Ammon's horn (tissue), 1 donor: ENCODE measurements at regions not wholly inside any gene's neighbourhood (a gene's known extent, or its start where the extent isn't known, plus 50 kb on each side); places are given as distances from the start of the nearest gene placed in this dataset.

Source experiments
- DNase-seq: peaks from one replicate; pipeline ENCODE4 v3.0.0-alpha.2; 2016; ENCODE audit warnings: low spot score

DNA sequence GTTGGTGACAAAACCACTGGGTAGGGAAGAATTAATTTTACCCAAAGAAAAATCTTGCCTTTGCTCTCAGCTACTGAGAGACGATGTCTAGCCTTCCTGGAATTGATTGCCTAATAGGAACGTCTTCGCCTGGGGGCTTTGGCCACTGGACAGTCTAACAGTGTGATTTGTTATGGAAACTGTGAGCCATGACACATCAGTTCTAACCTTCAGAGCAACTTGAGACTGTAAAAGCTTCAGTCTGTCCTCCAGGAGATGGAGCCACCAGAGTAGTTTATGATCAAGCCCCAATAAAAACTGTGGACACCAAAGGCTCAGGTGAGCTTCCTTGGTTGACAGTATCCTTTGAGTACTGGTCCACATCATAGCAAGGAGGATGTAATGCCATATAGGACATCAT lies 235.8 kb upstream of the TMCO5A start:
- no peak for DNase-seq

DNA sequence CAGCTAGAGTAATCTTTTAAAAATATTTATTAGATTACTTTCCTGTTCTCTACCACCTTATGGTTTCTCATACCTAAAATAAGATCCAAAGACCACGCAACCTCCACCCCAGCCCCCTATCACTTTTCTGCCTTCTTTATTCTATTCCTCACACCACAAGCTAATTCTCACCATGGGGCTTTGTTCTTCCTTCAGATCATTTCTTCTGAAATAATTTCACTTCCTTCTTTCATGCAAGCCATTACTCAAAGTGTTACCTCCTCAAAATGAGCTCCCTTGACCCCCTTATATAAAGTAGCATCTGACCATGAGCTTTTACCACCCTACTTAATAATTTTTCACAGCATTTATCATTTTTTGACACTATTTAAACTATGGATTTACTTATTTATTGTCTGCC lies 233.2 kb upstream of the TMCO5A start:
- DNase-seq, result no peak

DNA sequence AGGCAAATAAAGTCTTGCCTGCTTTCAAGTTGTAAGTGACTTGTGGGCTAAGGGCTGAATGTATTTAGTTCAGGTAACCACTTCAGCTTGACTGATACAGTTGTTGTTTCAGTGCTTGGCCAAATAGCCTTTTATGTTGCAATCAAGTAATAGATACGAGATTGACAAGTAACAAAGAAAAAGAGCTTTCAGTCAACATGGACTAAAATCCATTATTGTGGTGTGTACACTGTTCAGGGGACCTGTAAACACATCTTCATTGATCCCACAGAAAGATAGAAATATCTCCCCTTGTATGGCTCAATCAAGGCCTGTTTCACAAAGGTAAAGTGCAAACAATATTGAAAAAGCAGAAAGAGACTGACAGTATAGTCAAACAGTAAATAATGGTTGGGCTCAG lies 224.8 kb upstream of the TMCO5A start:
- DNase-seq, result no peak

DNA sequence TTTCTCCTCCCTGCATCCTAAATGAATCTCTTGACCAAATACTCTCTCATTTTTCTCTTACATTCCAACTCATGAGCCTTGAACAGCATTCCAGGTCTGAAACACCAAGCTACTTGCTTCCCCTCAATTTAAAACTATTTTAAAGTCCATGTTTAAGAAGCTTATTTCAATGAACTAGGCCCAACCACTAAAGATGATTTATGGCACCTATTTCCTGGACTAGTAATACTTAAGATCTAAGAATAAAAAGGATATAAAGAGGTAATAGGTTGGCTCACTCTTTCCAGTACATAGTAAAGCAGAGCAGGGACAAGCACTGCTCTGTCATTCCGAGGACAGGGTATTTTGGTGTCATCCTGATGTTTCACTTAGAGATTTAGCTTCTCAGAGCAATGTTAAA lies 219.3 kb upstream of the TMCO5A start:
- no peak for DNase-seq

DNA sequence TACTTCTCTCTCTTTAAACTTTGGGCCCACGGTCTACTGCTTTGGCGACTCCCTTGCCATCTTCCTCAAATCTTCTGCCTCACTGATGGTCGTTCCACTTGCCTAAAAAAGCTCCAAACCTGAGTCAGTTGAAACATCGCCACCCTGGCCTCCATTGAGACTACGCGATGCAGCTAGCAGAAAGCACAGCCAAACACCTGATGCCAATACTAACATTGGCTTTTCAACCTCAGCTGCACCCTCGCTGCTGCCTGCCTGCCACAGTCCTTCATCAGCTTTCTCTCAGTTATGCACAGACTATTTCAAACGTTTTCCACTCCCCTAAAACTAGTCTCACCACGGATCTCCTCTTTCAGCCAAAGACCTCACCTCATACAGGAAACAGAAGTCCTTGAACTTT lies 214.2 kb upstream of the TMCO5A start:
- no peak for DNase-seq

DNA sequence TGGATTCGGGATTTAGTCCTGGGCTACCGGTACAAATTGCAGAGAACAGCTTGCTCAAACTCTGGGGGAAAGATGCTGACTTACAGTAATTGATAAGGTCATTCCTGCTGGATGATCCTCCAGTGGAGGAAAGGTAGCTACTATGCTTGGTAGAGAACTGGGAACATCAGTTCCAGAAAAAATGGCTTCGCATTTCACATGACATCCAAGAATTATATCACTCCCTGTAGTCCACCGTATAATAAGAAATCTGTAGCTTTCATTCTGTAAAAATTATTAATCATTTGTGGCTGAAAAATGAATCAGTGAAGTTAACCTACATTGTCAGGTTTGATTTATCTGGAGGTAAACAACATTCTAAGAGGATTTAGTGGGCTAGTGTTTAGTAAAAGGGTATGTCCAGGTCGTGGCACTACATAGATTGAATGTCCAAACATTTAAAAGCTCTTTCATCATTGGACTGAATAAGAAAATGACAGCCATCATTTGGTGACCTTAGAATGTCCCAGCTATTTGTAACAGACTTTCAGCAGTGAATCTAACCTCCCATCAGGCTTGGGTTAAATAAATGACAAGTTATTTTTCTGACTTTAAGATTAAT lies 203.2 kb upstream of the TMCO5A start:
- DNase-seq, result no peak

DNA sequence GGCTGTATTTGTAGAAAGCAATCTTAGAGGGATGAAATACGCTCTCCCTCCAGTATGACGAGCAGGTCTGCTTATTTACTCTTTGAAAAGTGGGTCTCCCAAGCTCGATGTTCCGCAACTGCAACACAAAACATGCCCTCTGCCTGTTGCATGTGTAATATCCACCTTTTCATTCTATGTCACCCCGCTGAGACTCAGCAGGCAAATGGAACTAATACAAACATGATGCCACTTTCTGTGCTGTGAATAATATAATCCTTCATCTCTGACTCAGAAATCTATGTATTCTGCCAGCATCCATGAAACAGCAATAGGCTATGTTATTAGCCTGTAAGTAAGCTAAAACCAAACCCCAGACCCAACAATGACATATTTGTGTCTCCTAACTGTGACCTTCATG lies 200.8 kb upstream of the TMCO5A start:
- DNase-seq, result no peak

DNA sequence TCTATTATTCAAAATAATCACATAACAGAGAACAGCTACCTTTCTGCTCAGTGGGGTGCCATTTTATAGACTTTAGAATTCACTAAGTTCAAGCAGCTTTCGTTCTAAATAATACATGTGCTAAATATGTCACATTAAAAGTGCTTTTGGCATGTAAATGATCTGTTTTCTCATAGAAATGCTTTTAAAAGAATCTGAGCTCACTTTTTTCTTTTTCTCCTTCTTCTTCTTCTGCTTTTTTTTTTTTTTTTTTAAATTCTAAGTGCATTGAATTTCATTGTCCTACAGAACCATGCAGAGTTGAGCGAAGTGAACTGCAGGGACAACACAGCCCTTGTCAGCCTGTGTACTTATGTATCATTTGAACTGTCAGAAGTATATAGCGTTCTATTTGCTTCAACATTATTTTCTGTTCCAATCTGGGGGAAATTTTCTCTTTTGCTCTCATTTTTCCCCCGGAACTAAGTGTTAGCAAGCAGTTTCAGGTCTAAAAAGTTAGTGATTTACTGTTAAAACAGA lies 193.8 kb upstream of the TMCO5A start:
- no peak for DNase-seq

DNA sequence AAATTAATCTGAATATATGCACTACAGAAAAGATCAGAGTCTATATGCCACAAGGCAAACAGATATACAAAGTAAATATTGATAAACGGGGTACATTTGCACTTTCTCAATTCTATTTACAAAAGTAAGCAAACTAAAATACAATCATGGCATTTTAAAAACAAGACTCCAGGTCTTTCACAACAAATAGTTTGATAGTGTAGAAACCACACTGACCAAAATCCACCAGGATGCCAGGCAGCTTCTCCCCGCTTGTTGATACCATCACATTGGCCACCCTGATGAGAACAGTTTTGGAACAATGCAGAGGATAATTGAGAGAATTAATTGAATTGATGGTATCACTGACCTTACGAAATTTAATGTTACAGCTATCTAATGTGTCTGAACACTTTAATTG lies 190.6 kb upstream of the TMCO5A start:
- no peak for DNase-seq

DNA sequence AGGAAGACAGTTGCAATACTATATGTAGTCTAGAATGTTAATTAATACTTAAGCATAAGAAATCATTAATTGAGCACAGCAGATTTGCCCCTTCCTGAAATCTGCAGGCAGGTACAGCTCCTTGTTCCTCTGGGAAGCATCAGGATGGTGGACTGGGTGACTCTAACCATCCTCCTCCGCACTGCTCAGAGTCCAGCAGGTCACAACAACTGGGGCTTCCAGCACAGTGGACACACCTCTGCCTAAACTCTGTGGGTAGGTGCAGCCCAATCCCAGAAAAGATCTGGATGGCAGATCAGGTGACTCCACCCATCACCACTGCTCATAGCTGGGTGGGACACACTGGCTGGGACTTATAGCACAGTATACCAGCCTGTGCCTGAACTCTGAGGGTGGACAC lies 189.9 kb upstream of the TMCO5A start:
- no peak for DNase-seq

DNA sequence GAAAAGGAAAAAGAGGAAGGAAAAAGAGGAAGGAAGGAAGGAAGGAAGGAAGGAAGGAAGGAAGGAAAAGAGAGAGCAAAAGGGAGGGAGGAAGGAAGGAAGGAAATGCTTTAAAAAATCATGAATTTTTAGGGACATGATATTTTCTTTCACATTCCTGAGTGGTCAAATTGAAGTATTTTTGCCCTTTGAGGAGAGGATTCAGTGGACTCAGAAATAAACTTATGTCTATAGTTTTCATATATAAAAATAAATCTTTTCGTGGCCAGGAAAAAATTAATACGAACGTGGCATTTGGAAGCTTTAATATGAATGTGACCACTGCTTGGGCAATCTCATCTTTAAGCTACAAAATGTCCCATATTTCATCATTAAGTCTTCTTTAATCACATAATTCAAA lies 183.0 kb upstream of the TMCO5A start:
- DNase-seq, result no peak

DNA sequence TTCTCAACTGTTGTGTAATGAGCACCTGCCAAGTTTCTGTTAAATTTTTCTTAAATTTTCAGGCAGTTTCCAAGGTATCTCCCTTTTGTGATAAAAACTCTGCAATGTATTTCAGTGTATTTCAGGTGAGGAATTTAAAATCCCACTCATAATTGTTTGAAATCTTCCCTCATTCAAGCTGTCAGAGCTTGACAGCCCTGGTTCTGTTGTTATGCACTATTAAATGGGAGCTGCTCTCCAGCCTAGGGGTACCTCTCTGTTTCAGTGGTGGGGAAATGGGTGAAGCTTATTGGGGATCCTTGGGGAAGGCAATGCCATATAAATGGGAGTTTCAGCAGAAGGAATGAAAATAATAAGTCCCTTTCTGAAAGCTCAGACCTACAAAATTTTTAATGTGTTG lies 178.0 kb upstream of the TMCO5A start:
- no peak for DNase-seq

DNA sequence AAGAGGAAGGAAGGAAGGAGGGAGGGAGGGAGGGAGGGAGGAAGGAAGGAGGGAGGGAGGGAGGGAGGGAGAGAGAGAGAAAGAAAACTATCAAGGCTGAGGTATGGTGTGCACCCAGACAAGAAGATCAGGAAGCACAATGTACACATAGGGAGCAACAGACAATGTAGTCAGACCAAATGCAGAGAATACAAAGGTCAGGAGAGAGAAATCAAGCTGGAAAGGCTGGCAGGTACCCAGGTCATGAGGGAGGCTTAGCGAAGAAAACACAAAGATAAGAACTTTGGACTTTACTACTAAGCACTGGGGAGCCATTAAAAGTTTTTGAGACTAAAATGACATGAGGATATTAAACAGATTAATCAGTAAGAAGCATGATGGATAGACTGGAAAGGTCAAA lies 176.0 kb upstream of the TMCO5A start:
- DNase-seq, result no peak

DNA sequence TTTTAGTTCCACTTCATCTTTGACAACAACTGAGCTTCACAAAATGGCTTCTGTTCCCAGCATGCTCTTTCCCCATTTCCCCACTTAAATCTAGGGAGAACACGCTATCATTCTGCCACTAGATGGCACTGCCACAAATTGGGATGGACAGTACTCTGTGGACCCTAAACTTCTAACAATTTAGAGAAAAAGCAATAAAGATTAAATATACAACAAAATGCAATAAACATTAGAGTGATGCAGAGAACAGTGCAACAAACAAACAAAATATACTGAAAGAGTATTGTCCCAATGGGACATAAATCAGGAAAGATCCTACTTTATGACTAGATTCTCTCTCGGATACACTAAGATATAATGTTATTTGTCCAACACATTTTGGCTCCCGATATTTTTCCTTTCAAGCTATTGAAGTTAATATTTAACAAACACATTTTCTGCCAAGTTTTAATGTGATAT lies 169.7 kb upstream of the TMCO5A start:
- peak; percentile 18 for DNase-seq

DNA sequence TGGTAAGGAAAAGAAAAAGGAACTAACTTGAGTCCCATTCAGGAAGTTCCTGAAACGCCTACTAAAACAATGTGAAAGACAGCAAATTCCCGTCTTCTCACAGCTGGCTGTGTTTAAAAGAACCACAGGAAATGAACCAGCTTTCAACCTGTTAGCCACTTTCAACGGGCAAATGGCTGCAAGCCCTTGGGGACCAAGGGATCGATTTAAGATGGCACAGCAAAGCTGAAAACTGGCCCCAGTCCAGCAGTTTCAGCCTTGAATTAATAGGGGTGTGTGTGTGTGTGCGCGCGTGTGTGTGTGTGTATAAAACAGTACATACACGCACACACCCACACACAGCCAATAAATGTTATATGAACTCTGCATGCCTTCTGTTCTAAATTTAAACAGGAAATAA lies 168.7 kb upstream of the TMCO5A start:
- no peak for DNase-seq

DNA sequence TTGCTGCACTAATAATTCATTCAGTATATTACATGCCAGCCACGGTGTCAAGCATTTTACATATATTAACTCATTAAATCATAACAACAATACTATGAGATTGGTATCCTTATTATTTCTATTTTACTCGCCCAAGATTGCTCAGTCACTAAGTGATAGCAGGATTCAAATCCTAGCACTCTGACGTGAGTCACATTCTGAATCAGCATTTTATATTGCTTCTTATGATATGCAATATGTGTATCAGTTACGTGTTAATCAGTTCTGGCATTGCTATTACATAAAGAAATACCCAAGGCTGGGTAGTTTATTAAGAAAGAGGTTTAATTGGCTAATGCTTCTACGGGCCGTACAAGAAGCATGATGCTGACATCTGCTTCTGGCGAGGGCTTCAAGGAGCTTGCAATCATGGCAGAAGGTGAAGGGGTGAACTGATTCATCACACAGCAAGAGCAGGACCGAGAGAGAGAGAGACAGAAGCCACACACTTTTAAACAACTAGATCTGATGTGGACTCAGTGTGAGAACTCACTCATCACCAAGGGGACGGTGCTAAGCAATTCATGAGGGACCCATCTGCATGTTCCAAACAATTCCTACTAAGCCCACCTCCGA lies 166.5 kb upstream of the TMCO5A start:
- no peak for DNase-seq

DNA sequence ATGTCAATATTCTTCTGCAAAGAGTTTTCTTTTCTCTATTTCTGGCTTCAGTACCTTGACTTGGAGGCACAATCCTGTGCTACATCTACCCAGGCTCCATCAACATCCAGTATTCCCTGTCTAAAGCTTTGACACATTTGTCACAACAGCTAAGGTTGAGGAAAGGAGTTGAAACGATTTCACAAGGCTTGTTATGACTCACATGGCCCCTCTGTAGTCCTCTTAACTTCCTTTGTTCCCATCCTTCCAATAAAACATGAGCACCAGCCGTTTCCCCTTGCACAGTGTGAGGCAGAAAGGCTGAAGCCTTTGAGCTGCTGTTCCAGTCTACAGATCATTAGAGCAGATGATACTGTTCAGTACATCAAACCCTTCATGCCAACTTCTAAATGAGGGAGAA lies 163.0 kb upstream of the TMCO5A start:
- DNase-seq, result no peak

DNA sequence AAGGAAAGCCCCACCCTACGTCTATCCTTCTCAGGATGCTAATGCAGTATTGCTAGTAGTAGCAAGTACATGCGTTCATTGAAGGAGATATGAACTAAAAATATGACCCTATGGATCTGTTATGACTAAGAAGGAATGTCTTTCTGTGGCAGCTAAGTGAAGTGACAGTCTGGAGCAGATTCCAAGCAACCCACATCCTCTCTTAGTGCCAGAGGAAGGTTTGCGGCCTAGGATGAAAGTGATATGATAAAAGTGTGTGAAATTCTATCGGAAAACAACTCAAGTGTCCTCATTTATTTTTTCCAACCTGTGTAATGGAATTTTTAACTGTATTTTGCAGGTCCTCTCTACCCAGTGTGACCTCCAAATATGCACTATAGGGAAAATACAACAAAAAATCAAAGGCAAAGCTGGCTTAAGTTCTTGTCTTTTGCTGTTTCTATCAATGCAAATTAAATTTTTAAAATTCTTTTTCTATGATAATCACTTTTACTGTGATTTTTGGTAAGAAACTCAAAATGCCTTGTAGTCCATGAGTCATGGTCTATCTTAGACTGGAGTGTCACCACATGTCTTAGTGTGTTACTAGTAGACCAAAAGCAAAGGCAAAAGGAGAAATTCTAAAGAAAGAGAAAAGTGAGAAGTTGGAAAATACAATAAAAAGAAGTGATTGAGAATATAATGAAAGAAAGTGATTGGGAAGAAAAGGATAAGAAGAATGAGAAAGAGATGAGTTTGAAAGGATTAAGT lies 161.2 kb upstream of the TMCO5A start:
- DNase-seq, result no peak

DNA sequence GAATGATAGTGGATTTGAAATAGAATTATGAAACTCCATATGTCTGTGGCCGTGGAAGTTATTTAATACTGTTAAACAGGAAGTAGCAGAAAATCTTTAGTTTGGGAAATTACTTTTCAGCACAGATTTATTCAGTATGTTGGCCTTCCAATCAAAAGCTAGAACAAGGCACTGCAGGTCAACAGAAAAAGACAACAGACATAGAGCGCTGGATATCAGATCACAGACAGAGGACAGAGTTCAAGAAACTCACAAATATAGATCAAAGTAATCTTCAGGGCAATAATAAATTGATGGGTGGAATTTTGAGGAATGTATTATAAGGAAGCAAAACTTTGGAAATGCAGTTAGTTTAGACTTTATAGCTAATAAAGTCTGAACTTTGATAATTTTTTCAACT lies 159.5 kb upstream of the TMCO5A start:
- DNase-seq, result no peak

DNA sequence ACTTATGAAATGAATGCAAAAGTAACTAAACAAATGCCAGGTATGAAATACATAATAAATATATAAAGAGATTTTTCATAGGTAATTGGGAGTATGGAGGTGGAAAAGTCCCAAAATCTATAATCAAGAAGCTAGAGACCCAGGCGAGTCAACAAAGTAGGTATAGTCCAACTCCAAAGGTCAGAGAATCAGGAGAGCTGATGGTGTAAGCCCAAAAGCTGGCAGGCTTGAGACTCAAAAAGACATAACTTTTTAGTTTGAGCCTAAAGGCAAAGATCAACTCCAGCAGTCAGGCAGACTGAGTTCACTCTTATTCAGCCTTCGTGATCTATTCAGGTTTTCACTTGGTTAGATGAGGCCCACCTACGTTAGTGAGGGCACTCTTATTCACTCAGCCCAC lies 157.4 kb upstream of the TMCO5A start:
- DNase-seq, result no peak

DNA sequence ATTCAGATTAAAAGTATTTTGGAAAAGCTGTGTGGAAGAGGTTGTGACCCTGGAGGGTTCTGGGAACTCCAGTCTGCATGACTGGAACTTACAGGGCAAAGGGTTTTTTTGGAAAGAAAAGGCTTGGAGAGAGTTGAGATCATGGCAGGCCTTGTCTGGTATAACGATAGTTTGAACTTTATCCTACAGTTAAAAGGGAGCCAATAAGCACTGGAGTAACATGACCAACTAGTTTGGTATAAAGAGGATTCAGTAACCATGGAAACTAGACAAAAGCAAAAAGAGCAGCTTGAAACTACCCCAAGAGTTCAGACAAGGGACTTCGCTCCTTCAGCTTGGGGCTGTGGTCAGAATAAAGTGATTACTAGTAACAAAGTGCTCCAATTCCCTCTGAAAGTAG lies 151.2 kb upstream of the TMCO5A start:
- DNase-seq, result no peak

DNA sequence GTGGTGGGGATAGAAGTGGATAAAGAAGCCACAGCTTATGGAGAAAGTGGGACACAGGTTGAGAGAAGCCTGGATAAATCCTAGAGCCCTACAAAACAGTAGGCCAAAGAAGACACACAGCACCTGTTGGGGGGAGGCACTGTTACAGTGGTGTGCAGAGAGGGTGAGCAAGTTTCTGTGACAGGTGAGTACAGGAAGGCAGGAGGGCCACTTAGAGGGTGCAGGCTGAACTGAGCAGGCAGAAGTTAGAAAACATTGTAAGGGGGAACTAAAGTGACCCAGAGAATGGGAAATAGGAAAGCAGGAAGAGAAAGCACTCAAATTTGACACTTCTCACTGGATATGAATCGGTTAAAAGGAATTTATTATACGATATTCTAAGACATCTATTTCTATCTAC lies 146.1 kb upstream of the TMCO5A start:
- no peak for DNase-seq

DNA sequence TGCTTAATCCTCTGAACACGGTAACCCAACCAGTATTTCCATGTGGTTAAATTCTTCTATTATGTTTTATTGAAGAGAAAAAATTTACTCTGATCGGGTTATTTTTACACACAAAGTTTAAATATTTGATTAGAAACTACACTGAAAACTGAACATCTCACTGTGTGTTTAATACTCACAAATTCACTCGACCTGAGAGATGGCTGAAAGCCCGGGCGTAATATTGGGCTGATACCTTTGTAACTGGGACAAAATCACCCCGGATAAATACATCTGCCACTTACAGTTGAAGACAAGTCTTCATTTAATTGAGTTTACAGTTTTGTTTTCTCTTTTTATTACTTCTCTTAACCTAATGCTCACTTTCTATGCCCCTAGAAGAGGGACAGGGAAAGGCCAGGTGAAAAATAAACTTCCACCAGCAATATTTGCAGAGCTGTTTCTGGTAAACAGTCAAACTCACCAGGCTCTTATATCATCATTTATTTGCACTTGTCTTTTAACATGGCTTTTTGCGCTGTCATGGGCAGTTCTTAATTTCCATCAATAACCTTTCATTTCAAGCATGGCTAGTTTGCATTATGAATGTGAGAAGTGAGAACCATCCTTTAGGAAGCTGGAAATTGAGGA lies 145.6 kb upstream of the TMCO5A start:
- DNase-seq, result no peak
